Glutamatergic neuron (in vitro differentiated cells): ENCODE measurements at regions not wholly inside any gene's neighbourhood (a gene's known extent, or its start where the extent isn't known, plus 50 kb on each side); places are given as distances from the start of the nearest gene placed in this dataset.

Experiments used
- DNase-seq: peaks from one replicate; pipeline ENCODE4 v3.0.0; 2022
- H3K27ac Mint-ChIP-seq: one replicate; pipeline ENCODE4 v1.8.0; 2020; ENCODE audit warnings: mild to moderate bottlenecking, mixed read lengths, inconsistent platforms; ENCODE audit not compliant: unreplicated experiment
- H3K27me3 Mint-ChIP-seq: one replicate; pipeline ENCODE4 v1.8.0; 2020; ENCODE audit warnings: mild to moderate bottlenecking, moderate library complexity, mixed read lengths, inconsistent platforms; ENCODE audit not compliant: unreplicated experiment
- H3K36me3 Mint-ChIP-seq: one replicate; pipeline ENCODE4 v1.8.0; 2020; ENCODE audit warnings: mild to moderate bottlenecking, mixed read lengths, inconsistent platforms; ENCODE audit not compliant: unreplicated experiment
- H3K4me1 Mint-ChIP-seq: one replicate; pipeline ENCODE4 v1.8.0; 2020; ENCODE audit warnings: mild to moderate bottlenecking, low read depth, mixed read lengths, inconsistent platforms; ENCODE audit not compliant: unreplicated experiment
- H3K4me3 Mint-ChIP-seq: one replicate; pipeline ENCODE4 v1.8.0; 2020; ENCODE audit warnings: mild to moderate bottlenecking, mixed read lengths, inconsistent platforms; ENCODE audit not compliant: unreplicated experiment
- H3K9me3 Mint-ChIP-seq: one replicate; pipeline ENCODE4 v1.8.0; 2020; ENCODE audit warnings: mild to moderate bottlenecking, moderate library complexity, mixed read lengths, inconsistent platforms; ENCODE audit not compliant: unreplicated experiment
- TF ChIP-seq, protein P1 (sequence below): fragments of 200-600 bp; sonication (generic); IDR thresholded peaks from one replicate; pipeline ENCODE4 v1.5.0; 2021; ENCODE audit not compliant: partially characterized antibody, unreplicated experiment

DNA sequence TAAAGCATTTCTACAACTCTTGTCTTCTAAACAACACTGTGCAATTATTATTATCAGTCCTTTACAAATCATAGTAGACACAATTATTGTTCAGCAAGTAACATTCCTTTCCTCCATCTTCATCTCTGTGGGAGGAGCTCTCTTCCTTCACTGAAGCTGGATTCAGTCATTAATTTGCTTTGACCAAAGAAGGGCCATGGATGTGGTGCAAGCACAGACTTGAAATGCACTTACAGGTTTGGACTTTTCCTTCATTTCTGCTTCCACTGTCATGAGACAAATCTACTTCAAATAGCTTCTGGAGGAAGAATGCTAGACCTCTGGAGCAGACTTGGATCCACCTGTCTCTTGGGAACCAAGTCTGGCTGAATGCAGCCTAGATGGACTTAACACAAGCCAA lies 336.6 kb upstream of the SLITRK6 start:
- Mint-ChIP-seq H3K4me3 (no peak overlapping the region), H3K36me3 (no peaks in the 10 kb centered on the region), H3K4me1 (no peaks in the 10 kb centered on the region), H3K9me3 (no peaks in the 10 kb centered on the region), H3K27me3 (no peaks in the 10 kb centered on the region), H3K27ac (no peak overlapping the region)
- TF ChIP-seq, protein P1, sequence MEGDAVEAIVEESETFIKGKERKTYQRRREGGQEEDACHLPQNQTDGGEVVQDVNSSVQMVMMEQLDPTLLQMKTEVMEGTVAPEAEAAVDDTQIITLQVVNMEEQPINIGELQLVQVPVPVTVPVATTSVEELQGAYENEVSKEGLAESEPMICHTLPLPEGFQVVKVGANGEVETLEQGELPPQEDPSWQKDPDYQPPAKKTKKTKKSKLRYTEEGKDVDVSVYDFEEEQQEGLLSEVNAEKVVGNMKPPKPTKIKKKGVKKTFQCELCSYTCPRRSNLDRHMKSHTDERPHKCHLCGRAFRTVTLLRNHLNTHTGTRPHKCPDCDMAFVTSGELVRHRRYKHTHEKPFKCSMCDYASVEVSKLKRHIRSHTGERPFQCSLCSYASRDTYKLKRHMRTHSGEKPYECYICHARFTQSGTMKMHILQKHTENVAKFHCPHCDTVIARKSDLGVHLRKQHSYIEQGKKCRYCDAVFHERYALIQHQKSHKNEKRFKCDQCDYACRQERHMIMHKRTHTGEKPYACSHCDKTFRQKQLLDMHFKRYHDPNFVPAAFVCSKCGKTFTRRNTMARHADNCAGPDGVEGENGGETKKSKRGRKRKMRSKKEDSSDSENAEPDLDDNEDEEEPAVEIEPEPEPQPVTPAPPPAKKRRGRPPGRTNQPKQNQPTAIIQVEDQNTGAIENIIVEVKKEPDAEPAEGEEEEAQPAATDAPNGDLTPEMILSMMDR = no peak
- no peak for DNase-seq

DNA sequence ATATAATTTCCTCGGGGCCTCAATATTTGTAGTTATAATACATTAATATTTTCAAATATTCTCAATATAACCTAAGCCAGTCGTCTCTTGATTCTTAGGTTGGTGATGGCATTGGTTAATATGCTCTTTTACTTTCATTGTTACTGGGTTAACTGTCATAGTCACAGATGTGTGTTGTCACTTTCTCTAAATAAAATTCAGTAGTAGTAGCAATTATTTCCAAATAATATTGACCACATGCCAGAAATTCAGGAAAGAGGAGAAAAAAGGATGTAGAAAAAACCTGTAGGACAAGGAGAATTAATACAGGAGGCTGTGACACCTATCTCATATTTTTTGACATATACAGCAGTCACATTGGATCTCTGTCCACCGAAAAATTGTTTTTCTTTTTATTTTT lies 322.7 kb upstream of the SLITRK6 start:
- TF ChIP-seq, protein P1 = no peak
- Mint-ChIP-seq H3K9me3 (no peaks in the 10 kb centered on the region), H3K27me3 (no peaks in the 10 kb centered on the region), H3K36me3 (no peaks in the 10 kb centered on the region), H3K4me1 (no peaks in the 10 kb centered on the region), H3K4me3 (no peak overlapping the region), H3K27ac (no peak overlapping the region)
- no peak for DNase-seq

DNA sequence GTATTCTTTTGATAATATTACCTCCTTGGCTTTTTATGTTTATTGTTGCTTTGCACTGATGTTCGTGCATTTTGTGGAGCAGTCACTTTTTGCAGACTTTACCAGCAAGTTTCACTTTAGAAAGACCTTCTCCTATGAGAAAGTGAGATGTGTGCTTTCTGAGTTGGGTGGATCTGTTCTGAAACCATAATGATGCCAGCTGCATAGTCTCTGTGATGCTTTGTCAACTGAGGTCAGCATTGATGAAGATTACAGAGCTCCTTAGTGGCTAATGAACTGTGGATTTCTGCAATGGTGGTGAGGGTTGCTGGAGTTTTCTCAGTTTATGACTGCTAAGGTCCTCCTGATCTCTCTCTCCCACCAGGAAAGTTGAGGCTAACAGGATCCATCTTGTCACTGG lies 309.9 kb upstream of the SLITRK6 start:
- Mint-ChIP-seq H3K4me1 (no peaks in the 10 kb centered on the region), H3K36me3 (peaks cover 10% of the 10 kb centered on the region), H3K27ac (no peak overlapping the region), H3K4me3 (no peak overlapping the region), H3K27me3 (no peaks in the 10 kb centered on the region), H3K9me3 (peaks cover 2% of the 10 kb centered on the region)
- no peak for DNase-seq
- TF ChIP-seq, protein P1 = no peak

DNA sequence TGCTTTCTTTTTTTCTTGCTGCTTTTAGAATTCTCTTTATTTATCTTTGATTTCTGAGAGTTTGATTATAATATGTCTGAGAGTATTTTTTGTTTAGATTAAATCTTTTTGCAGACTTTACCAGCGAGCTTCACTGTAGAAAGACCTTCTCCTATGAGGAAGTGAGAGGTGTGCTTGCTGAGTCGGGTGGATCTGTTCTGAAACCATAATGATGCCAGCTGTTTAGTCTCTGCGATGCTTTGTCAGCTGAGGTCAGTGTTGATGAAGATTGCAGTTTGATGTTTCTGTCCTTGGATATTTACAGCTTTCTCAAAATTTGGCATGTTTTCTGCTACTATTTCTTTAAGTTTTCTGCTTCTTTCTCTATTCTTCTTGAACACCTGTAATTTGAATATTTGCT lies 309.1 kb upstream of the SLITRK6 start:
- Mint-ChIP-seq H3K9me3 (peaks cover 2% of the 10 kb centered on the region), H3K27ac (no peak overlapping the region), H3K4me3 (no peak overlapping the region), H3K27me3 (no peaks in the 10 kb centered on the region), H3K36me3 (peaks cover 10% of the 10 kb centered on the region), H3K4me1 (no peaks in the 10 kb centered on the region)
- TF ChIP-seq, protein P1 = no peak
- DNase-seq = no peak

DNA sequence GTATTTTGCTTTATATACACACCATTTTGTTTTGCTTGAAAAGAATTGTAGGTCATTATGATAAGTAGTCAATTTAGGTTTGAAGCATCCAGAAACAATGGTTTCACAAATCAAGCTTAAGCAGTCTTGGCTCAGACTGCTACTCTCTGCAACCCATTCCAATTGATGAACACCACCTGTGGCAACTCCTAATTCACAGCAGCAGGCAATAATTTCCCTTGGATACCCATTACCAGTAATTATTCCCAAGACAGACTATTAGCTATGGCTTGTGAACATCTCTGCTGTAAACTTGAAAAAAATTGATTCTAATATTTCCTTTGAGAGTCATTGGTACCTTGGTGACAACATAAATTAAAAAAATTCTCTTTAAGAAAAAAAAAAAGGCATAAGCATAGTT lies 299.3 kb upstream of the SLITRK6 start:
- no peak for DNase-seq
- H3K9me3 Mint-ChIP-seq = peaks cover 2% of the 10 kb centered on the region
- H3K4me1 Mint-ChIP-seq = no peaks in the 10 kb centered on the region
- H3K27me3 Mint-ChIP-seq = peaks cover 3% of the 10 kb centered on the region
- H3K36me3 Mint-ChIP-seq = no peaks in the 10 kb centered on the region
- H3K27ac Mint-ChIP-seq = no peak overlapping the region
- H3K4me3 Mint-ChIP-seq = no peak overlapping the region
- TF ChIP-seq, protein P1 = no peak
